IMR-90 (cell line): ENCODE measurements at regions not wholly inside any gene's neighbourhood (a gene's known extent, or its start where the extent isn't known, plus 50 kb on each side); places are given as distances from the start of the nearest gene placed in this dataset.

ENCODE experiments used
- ATAC-seq: fragments of 200-7000 bp; cut with Tn5 transposase; 2 replicates; pipeline ENCODE4 v1.9.1; 2020; ENCODE audit warnings: low read depth, mild to moderate bottlenecking, moderate library complexity
- BruUV-seq: library from RNA; stranded (reverse); fragments of 400-500 nt; replicated peaks from 2 replicates; lab custom pipeline; 2021; lab: Mats Ljungman, UMichigan
- CTCF ChIA-PET: fragments of 300-600 bp; formaldehyde crosslinking; extraction: SDS; loops from one replicate; lab custom pipeline; 2021; ENCODE audit warnings: antibody characterized with exemption; lab: Yijun Ruan, JAX
- POLR2A ChIA-PET: fragments of 300-600 bp; sonication (Branson Sonifier 250); formaldehyde crosslinking; loops from one replicate; lab custom pipeline; 2022; ENCODE audit warnings: antibody characterized with exemption; ENCODE audit not compliant: unreplicated experiment; lab: Charles Lee
- DNase-seq: peaks from one replicate; pipeline ENCODE4 v3.0.0; 2013
- H2AFZ ChIP-seq: replicated peaks from 2 replicates; pipeline ENCODE3; 2013; ENCODE audit warnings: low read length, mild to moderate bottlenecking; ENCODE audit not compliant: poor library complexity
- H2AK5ac ChIP-seq: 2 replicates; pipeline ENCODE4 v1.6.1; 2013; ENCODE audit warnings: low read depth, low read length, inconsistent platforms
- H2AK9ac ChIP-seq: replicated peaks from 2 replicates; pipeline ENCODE3; 2013; ENCODE audit warnings: mild to moderate bottlenecking, low read depth, low read length, moderate library complexity; ENCODE audit not compliant: poor library complexity
- H2BK120ac ChIP-seq: 2 replicates; pipeline ENCODE4 v1.6.1; 2013; ENCODE audit warnings: low read depth, low read length, inconsistent platforms
- H2BK15ac ChIP-seq: 3 replicates; pipeline ENCODE4 v1.6.1; 2013; ENCODE audit warnings: low read depth, low read length, inconsistent platforms
- H2BK20ac ChIP-seq: 2 replicates; pipeline ENCODE4 v1.6.1; 2013; ENCODE audit warnings: low read depth, mild to moderate bottlenecking, inconsistent platforms, low read length, moderate library complexity
- H2BK5ac ChIP-seq: 2 replicates; pipeline ENCODE4 v1.6.1; 2013; ENCODE audit warnings: mild to moderate bottlenecking, low read depth, low read length, inconsistent platforms; ENCODE audit not compliant: poor library complexity, severe bottlenecking
- H3K14ac ChIP-seq: replicated peaks from 2 replicates; pipeline ENCODE4 v1.6.1; 2013; ENCODE audit warnings: low read depth, low read length, inconsistent platforms
- H3K18ac ChIP-seq: 2 replicates; pipeline ENCODE4 v1.6.1; 2013; ENCODE audit warnings: low read depth, low read length, control low read depth
- H3K23ac ChIP-seq: 2 replicates; pipeline ENCODE4 v1.6.1; 2013; ENCODE audit warnings: low read depth, low read length, inconsistent platforms
- H3K27ac ChIP-seq: 2 replicates; pipeline ENCODE4 v1.5.1; 2013; ENCODE audit warnings: mild to moderate bottlenecking, control low read depth, low read length; ENCODE audit not compliant: insufficient read depth
- H3K27me3 ChIP-seq: 2 replicates; pipeline ENCODE4 v1.6.1; 2013; ENCODE audit warnings: low read length; ENCODE audit not compliant: control insufficient read depth, insufficient read depth
- H3K36me3 ChIP-seq: 2 replicates; pipeline ENCODE4 v1.6.1; 2013; ENCODE audit warnings: low read length, mixed read lengths; ENCODE audit not compliant: control insufficient read depth, insufficient read depth
- H3K4ac ChIP-seq: 2 replicates; pipeline ENCODE4 v1.6.1; 2013; ENCODE audit warnings: low read depth, low read length, inconsistent platforms
- H3K4me1 ChIP-seq: 2 replicates; pipeline ENCODE4 v1.6.1; 2013; ENCODE audit warnings: low read length, mixed read lengths; ENCODE audit not compliant: control insufficient read depth, insufficient read depth
- H3K4me2 ChIP-seq: 2 replicates; pipeline ENCODE4 v1.6.1; 2013; ENCODE audit warnings: low read depth, mild to moderate bottlenecking, control low read depth, low read length, moderate library complexity
- H3K4me3 ChIP-seq: 2 replicates; pipeline ENCODE4 v1.5.1; 2013; ENCODE audit warnings: low read depth, mild to moderate bottlenecking, control low read depth, low read length, moderate library complexity; ENCODE audit not compliant: insufficient read depth
- H3K56ac ChIP-seq: 2 replicates; pipeline ENCODE4 v1.6.1; 2013; ENCODE audit warnings: low read length, inconsistent platforms; ENCODE audit not compliant: insufficient read depth; ENCODE audit errors: extremely low read depth
- H3K79me1 ChIP-seq, 2 experiments: 2 replicates each; pipeline ENCODE4 v1.6.1; 2013; ENCODE audit warnings: low read length in 2 of 2, inconsistent platforms in 1 of 2, low read depth in 1 of 2
- H3K9ac ChIP-seq: 2 replicates; pipeline ENCODE4 v1.6.1; 2013; ENCODE audit warnings: low read depth, low read length, control low read depth
- H3K9me1 ChIP-seq: 2 replicates; pipeline ENCODE4 v1.6.1; 2013; ENCODE audit warnings: low read length, inconsistent platforms; ENCODE audit not compliant: insufficient read depth
- H3K9me3 ChIP-seq: 2 replicates; pipeline ENCODE4 v1.6.1; 2013; ENCODE audit warnings: low read length; ENCODE audit not compliant: control insufficient read depth, insufficient read depth
- H4K20me1 ChIP-seq: 2 replicates; pipeline ENCODE4 v1.6.1; 2013; ENCODE audit warnings: low read length, inconsistent platforms; ENCODE audit not compliant: insufficient read depth
- H4K5ac ChIP-seq: 2 replicates; pipeline ENCODE4 v1.6.1; 2013; ENCODE audit warnings: mild to moderate bottlenecking, low read depth, low read length, control low read depth
- H4K8ac ChIP-seq, 2 experiments: 2 replicates each; pipeline ENCODE4 v1.6.1; 2013; ENCODE audit warnings: low read depth in 2 of 2, low read length in 2 of 2, control low read depth in 1 of 2, inconsistent platforms in 1 of 2
- H4K91ac ChIP-seq: 2 replicates; pipeline ENCODE4 v1.6.1; 2013; ENCODE audit warnings: low read depth, low read length, inconsistent platforms; ENCODE audit not compliant: insufficient read depth
- BHLHE40 ChIP-seq: fragments of 150-350 bp; IDR thresholded peaks from 2 replicates; pipeline ENCODE4 v1.6.1; 2016; ENCODE audit warnings: mild to moderate bottlenecking, low read depth, low read length
- CEBPB ChIP-seq: IDR thresholded peaks from 2 replicates; pipeline ENCODE4 v1.6.1; 2012; ENCODE audit warnings: low read depth, low read length, improper control_type of control experiment
- CHD1 ChIP-seq: IDR thresholded peaks from 2 replicates; pipeline ENCODE4 v1.6.1; 2012; ENCODE audit warnings: low read depth, low read length, improper control_type of control experiment
- FOS ChIP-seq: fragments of 150-350 bp; IDR thresholded peaks from 2 replicates; pipeline ENCODE4 v1.6.1; 2016; ENCODE audit warnings: low read depth, low read length
- MAFK ChIP-seq: IDR thresholded peaks from 2 replicates; pipeline ENCODE4 v1.6.1; 2012; ENCODE audit warnings: low read depth, low read length, improper control_type of control experiment
- MAZ ChIP-seq: IDR thresholded peaks from 2 replicates; pipeline ENCODE4 v1.6.1; 2012; ENCODE audit warnings: low read depth, mild to moderate bottlenecking, low read length, improper control_type of control experiment, moderate library complexity, borderline replicate concordance
- MXI1 ChIP-seq: IDR thresholded peaks from 2 replicates; pipeline ENCODE4 v1.6.1; 2012; ENCODE audit warnings: low read depth, mild to moderate bottlenecking, low read length, moderate library complexity, borderline replicate concordance
- NFE2L2 ChIP-seq: fragments of 150-350 bp; IDR thresholded peaks from 2 replicates; pipeline ENCODE4 v1.6.1; 2016; ENCODE audit warnings: low read depth, mild to moderate bottlenecking, low read length
- POLR2A ChIP-seq: IDR thresholded peaks from 2 replicates; pipeline ENCODE4 v1.6.1; 2012; ENCODE audit warnings: mild to moderate bottlenecking, low read depth, low read length
- RAD21 ChIP-seq: IDR thresholded peaks from 2 replicates; pipeline ENCODE4 v1.6.1; 2012; ENCODE audit warnings: low read length, improper control_type of control experiment
- RCOR1 ChIP-seq: IDR thresholded peaks from 2 replicates; pipeline ENCODE4 v1.6.1; 2012; ENCODE audit warnings: mild to moderate bottlenecking, low read length, improper control_type of control experiment; ENCODE audit not compliant: insufficient replicate concordance
- RFX5 ChIP-seq: IDR thresholded peaks from 2 replicates; pipeline ENCODE4 v1.8.0; 2012; ENCODE audit warnings: low read depth, mild to moderate bottlenecking, low read length, moderate library complexity
- SMC3 ChIP-seq: fragments of 150-350 bp; IDR thresholded peaks from 2 replicates; pipeline ENCODE4 v1.6.1; 2016; ENCODE audit warnings: low read depth, mild to moderate bottlenecking, antibody characterized with exemption, low read length, moderate library complexity
- WGBS, 2 experiments: methylation state at CpG; one replicate each; pipeline versions ENCODE4 v1.1.5 to v1.1.7; 2013; ENCODE audit warnings: missing lambda C conversion rate in 2 of 2; ENCODE audit not compliant: insufficient read length in 1 of 2; ENCODE audit errors: extremely low coverage in 2 of 2; 5-methylcytosine and 5-hydroxymethylcytosine counted together
- dilution Hi-C: fragments of 300-500 bp; cut with HindIII; formaldehyde crosslinking; loops from one replicate; pipeline ENCODE4 v1.14.3; 2018; ENCODE audit warnings: low sequenced_read_pairs; ENCODE audit not compliant: unreplicated experiment
- in situ Hi-C: fragments of 300-500 bp; cut with MboI; formaldehyde crosslinking; loops from 3 replicates; pipeline ENCODE4 v1.14.3; 2019; ENCODE audit warnings: low sequenced_read_pairs, inconsistent platforms, mixed read lengths
- intact Hi-C: fragments of 100-400 bp; cut with micrococcal nuclease; formaldehyde crosslinking; loops from 2 replicates; pipeline ENCODE4 v1.10.0; 2022
- TF ChIP-seq, protein P1 (sequence below): fragments of 150-350 bp; IDR thresholded peaks from 2 replicates; pipeline ENCODE4 v1.6.1; 2016; ENCODE audit warnings: low read depth, mild to moderate bottlenecking, low read length, moderate library complexity, borderline replicate concordance
- TF ChIP-seq, protein P2 (sequence below): conservative IDR thresholded peaks from 2 replicates; pipeline ENCODE4 v1.5.1; 2012; ENCODE audit warnings: mild to moderate bottlenecking, low read depth, low read length, improper control_type of control experiment

DNA sequence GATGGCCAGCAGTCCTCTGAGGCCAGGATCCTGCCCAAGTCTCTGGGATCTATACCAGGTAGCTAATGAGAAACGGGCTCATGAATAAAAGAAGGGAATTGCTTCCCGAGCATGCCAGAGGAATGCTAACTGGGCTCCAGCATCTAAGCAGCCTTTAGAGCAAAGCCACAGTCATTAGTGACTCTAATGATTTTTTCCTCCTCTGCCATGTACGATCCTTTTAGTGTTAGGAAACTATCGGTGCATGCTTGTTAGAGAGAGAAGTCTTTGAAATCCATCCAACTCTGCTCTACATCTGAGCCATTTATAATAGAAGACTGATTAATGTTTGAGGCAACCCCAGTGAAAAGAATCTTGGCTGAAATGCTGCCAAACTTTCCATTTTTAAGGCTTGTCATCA is 124.9 kb upstream of the TCERG1L start:
- H2BK20ac ChIP-seq = no peak overlapping the region
- BruUV-seq = no TSS peak
- H3K4me2 ChIP-seq = no peak overlapping the region
- dilution Hi-C loops = no loop called here
- TF ChIP-seq BHLHE40 (no peak), SMC3 (no peak), POLR2A (no peak), RAD21 (no peak), MXI1 (no peak), RFX5 (no peak), MAZ (no peak), FOS (no peak), RCOR1 (no peak), CHD1 (no peak), NFE2L2 (no peak), CEBPB (no peak), MAFK (no peak)
- TF ChIP-seq, protein P1, sequence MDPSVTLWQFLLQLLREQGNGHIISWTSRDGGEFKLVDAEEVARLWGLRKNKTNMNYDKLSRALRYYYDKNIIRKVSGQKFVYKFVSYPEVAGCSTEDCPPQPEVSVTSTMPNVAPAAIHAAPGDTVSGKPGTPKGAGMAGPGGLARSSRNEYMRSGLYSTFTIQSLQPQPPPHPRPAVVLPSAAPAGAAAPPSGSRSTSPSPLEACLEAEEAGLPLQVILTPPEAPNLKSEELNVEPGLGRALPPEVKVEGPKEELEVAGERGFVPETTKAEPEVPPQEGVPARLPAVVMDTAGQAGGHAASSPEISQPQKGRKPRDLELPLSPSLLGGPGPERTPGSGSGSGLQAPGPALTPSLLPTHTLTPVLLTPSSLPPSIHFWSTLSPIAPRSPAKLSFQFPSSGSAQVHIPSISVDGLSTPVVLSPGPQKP = no peak
- TF ChIP-seq, protein P2, sequence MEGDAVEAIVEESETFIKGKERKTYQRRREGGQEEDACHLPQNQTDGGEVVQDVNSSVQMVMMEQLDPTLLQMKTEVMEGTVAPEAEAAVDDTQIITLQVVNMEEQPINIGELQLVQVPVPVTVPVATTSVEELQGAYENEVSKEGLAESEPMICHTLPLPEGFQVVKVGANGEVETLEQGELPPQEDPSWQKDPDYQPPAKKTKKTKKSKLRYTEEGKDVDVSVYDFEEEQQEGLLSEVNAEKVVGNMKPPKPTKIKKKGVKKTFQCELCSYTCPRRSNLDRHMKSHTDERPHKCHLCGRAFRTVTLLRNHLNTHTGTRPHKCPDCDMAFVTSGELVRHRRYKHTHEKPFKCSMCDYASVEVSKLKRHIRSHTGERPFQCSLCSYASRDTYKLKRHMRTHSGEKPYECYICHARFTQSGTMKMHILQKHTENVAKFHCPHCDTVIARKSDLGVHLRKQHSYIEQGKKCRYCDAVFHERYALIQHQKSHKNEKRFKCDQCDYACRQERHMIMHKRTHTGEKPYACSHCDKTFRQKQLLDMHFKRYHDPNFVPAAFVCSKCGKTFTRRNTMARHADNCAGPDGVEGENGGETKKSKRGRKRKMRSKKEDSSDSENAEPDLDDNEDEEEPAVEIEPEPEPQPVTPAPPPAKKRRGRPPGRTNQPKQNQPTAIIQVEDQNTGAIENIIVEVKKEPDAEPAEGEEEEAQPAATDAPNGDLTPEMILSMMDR = no peak
- H3K9me3 ChIP-seq = peaks cover 58% of the 10 kb centered on the region
- intact Hi-C loops = no loop called here
- ATAC-seq (no peak), DNase-seq (no peak)
- no peak overlapping the region for H2AFZ ChIP-seq
- no peaks in the 10 kb centered on the region for H3K27me3 ChIP-seq
- no peak overlapping the region for H2BK120ac ChIP-seq
- H3K4me3 ChIP-seq = no peak overlapping the region
- H3K18ac ChIP-seq = no peak overlapping the region
- H3K9me1 ChIP-seq = no peaks in the 10 kb centered on the region
- no peak overlapping the region for H3K4ac ChIP-seq
- H3K56ac ChIP-seq = no peak overlapping the region
- WGBS, 2 experiments = no CpG with 5 or more reads among the region's 4 CpGs
- no peak overlapping the region for H2AK9ac ChIP-seq
- in situ Hi-C loops = no loop called here
- ChIA-PET CTCF (no interaction called here), POLR2A (no interaction called here)
- no peak overlapping the region for H4K91ac ChIP-seq
- no peak overlapping the region for H4K5ac ChIP-seq
- H3K79me1 ChIP-seq = no peaks in the 10 kb centered on the region
- H2BK15ac ChIP-seq = no peak overlapping the region
- H3K9ac ChIP-seq = no peak overlapping the region
- H3K23ac ChIP-seq = no peak overlapping the region
- no peaks in the 10 kb centered on the region for H3K4me1 ChIP-seq
- no peak overlapping the region for H2BK5ac ChIP-seq
- no peaks in the 10 kb centered on the region for H3K36me3 ChIP-seq
- H2AK5ac ChIP-seq = no peak overlapping the region
- no peaks in the 10 kb centered on the region for H4K20me1 ChIP-seq
- H3K14ac ChIP-seq = no peak overlapping the region
- H3K27ac ChIP-seq = no peak overlapping the region
- no peak overlapping the region for H4K8ac ChIP-seq
